ENCODE measurements at regions not wholly inside any gene's neighbourhood (a gene's known extent, or its start where the extent isn't known, plus 50 kb on each side); places are given as distances from the start of the nearest gene placed in this dataset.

GRCh38 chr22:49244466-49245420 is 582.9 kb downstream of the BRD1 start:
- no peaks in the 10 kb centered on the region for H3K36me3 ChIP-seq
- no peaks in the 10 kb centered on the region for H3K27me3 ChIP-seq
- H3K4me3 ChIP-seq: no peak overlapping the region
- peaks cover 0 to 4% (median 0%) of the 10 kb centered on the region in 4 donors for H3K9me3 ChIP-seq
- 84 to 91% methylated on average over 12 to 16 of the region's 16 CpGs for WGBS, 2 donors
- no peak overlapping the region for H3K27ac ChIP-seq
- no peaks in the 10 kb centered on the region for H3K4me1 ChIP-seq
- DNase-seq (ENCODE audit: low spot score in 2 of 2): no peak
- TF ChIP-seq CTCF (IDR thresholded peaks at IDR 0.05) (no peak), POLR2A (IDR thresholded peaks at IDR 0.05) (no peak), EP300 (IDR thresholded peaks at IDR 0.05) (no peak)

- no peaks in the 10 kb centered on the region for H3K36me3 ChIP-seq
- 89 to 94% methylated on average over 6 of the region's 7 CpGs for WGBS, 2 donors
- H3K9me3 ChIP-seq: peaks cover 0 to 4% (median 0%) of the 10 kb centered on the region in 4 donors
- no peak for DNase-seq (ENCODE audit: low spot score in 2 of 2)
- no peak for TF ChIP-seq EP300 (IDR thresholded peaks at IDR 0.05)
- no peaks in the 10 kb centered on the region for H3K4me1 ChIP-seq
- H3K27ac ChIP-seq: no peak overlapping the region
- no peak overlapping the region for H3K4me3 ChIP-seq
- H3K27me3 ChIP-seq: no peaks in the 10 kb centered on the region
Measured at GRCh38 chr22:49243965-49244364, 583.7 kb downstream of the BRD1 start.

- H3K9me3 ChIP-seq: peaks cover 0 to 4% (median 0%) of the 10 kb centered on the region in 4 donors
- no peak overlapping the region for H3K4me3 ChIP-seq
- H3K27ac ChIP-seq: no peak overlapping the region
- no peaks in the 10 kb centered on the region for H3K36me3 ChIP-seq
- DNase-seq (ENCODE audit: low spot score in 2 of 2): no peak
- TF ChIP-seq POLR2A (IDR thresholded peaks at IDR 0.05): no peak
- no peak for TF ChIP-seq CTCF (IDR thresholded peaks at IDR 0.05)
- no peak for TF ChIP-seq EP300 (IDR thresholded peaks at IDR 0.05)
- H3K4me1 ChIP-seq: no peaks in the 10 kb centered on the region
- WGBS, 2 donors: 78 to 84% methylated on average over 5 of the region's 5 CpGs
- no peaks in the 10 kb centered on the region for H3K27me3 ChIP-seq
Measured at GRCh38 chr22:49243335-49243734, 584.3 kb downstream of the BRD1 start.

GRCh38 chr22:49242480-49242879 is 585.2 kb downstream of the BRD1 start:
- Histone ChIP-seq H3K4me1 (no peaks in the 10 kb centered on the region), H3K9me3 (peaks cover 0 to 4% (median 0%) of the 10 kb centered on the region in 4 donors), H3K4me3 (no peak overlapping the region), H3K27me3 (no peaks in the 10 kb centered on the region), H3K36me3 (no peaks in the 10 kb centered on the region), H3K27ac (no peak overlapping the region)
- no peak for TF ChIP-seq CTCF (IDR thresholded peaks at IDR 0.05)
- no peak for TF ChIP-seq POLR2A (IDR thresholded peaks at IDR 0.05)
- no peak for TF ChIP-seq EP300 (IDR thresholded peaks at IDR 0.05)
- no peak for DNase-seq (ENCODE audit: low spot score in 2 of 2)
- 83 to 91% methylated on average over 3 of the region's 3 CpGs for WGBS, 2 donors

GRCh38 chr22:49241174-49241851 is 586.4 kb downstream of the BRD1 start:
- Histone ChIP-seq H3K9me3 (peaks cover 0 to 4% (median 0%) of the 10 kb centered on the region in 4 donors), H3K4me3 (no peak overlapping the region), H3K27ac (no peak overlapping the region), H3K27me3 (no peaks in the 10 kb centered on the region), H3K4me1 (no peaks in the 10 kb centered on the region), H3K36me3 (no peaks in the 10 kb centered on the region)
- TF ChIP-seq POLR2A (IDR thresholded peaks at IDR 0.05) (no peak), CTCF (IDR thresholded peaks at IDR 0.05) (no peak), EP300 (IDR thresholded peaks at IDR 0.05) (no peak)
- 75 to 77% methylated on average over 31 of the region's 31 CpGs for WGBS, 2 donors
- no peak for DNase-seq (ENCODE audit: low spot score in 2 of 2)

Data from tibial nerve (tissue), 4 donors.